ENCODE measurements at regions not wholly inside any gene's neighbourhood (a gene's known extent, or its start where the extent isn't known, plus 50 kb on each side); places are given as distances from the start of the nearest gene placed in this dataset.
"Not testable (repeated sequence)": the region's sequence is repeated elsewhere in the genome, so short reads cannot be mapped to it uniquely, and the experiment has no call there.

GRCh38 chr15:53033709-53034108 is 243.6 kb upstream of the ONECUT1 start:
- ATAC-seq (no peak), DNase-seq (no peak)

GRCh38 chr15:53031469-53031868 is 241.3 kb upstream of the ONECUT1 start:
- no peak for DNase-seq
- ATAC-seq: no peak

- DNase-seq: no peak
- ATAC-seq: no peak
Observed at GRCh38 chr15:53022788-53023187, 232.7 kb upstream of the ONECUT1 start.

GRCh38 chr15:53013329-53013728 is 223.2 kb upstream of the ONECUT1 start:
- DNase-seq: no peak

GRCh38 chr15:53011779-53012178 is 221.6 kb upstream of the ONECUT1 start:
- not testable (repeated sequence) for ATAC-seq

More at GRCh38 chr15:53013329-53013728, 223.2 kb upstream of the ONECUT1 start:
- ATAC-seq: no peak

GRCh38 chr15:53009093-53009492 is 219.0 kb upstream of the ONECUT1 start:
- no peak for DNase-seq

More at GRCh38 chr15:53011779-53012178, 221.6 kb upstream of the ONECUT1 start:
- not testable (repeated sequence) for DNase-seq

GRCh38 chr15:53000409-53000808 is 210.3 kb upstream of the ONECUT1 start:
- DNase-seq (no peak), ATAC-seq (no peak)

More at GRCh38 chr15:53009093-53009492, 219.0 kb upstream of the ONECUT1 start:
- no peak for ATAC-seq

- no peak for ATAC-seq
- DNase-seq: no peak
Observed at GRCh38 chr15:52997123-52997522, 207.0 kb upstream of the ONECUT1 start.

GRCh38 chr15:52994290-52994689 is 204.2 kb upstream of the ONECUT1 start:
- ATAC-seq: no peak

GRCh38 chr15:52984507-52984906 is 194.4 kb upstream of the ONECUT1 start:
- no peak for DNase-seq

More at GRCh38 chr15:52994290-52994689, 204.2 kb upstream of the ONECUT1 start:
- no peak for DNase-seq

GRCh38 chr15:52980446-52980845 is 190.3 kb upstream of the ONECUT1 start:
- no peak for ATAC-seq
- no peak for DNase-seq

More at GRCh38 chr15:52984507-52984906, 194.4 kb upstream of the ONECUT1 start:
- ATAC-seq: no peak

- ATAC-seq (no peak), DNase-seq (no peak)
Observed at GRCh38 chr15:52976516-52977075, 186.5 kb upstream of the ONECUT1 start.

GRCh38 chr15:52975941-52976449 is 185.9 kb upstream of the ONECUT1 start:
- ATAC-seq: no peak

GRCh38 chr15:52963865-52964264 is 173.7 kb upstream of the ONECUT1 start:
- DNase-seq (no peak), ATAC-seq (no peak)

More at GRCh38 chr15:52975941-52976449, 185.9 kb upstream of the ONECUT1 start:
- no peak for DNase-seq

GRCh38 chr15:52960283-52960682 is 170.1 kb upstream of the ONECUT1 start:
- ATAC-seq (no peak), DNase-seq (no peak)

- no peak for ATAC-seq
- DNase-seq: no peak
Observed at GRCh38 chr15:52943746-52944145, 153.6 kb upstream of the ONECUT1 start.

GRCh38 chr15:52936489-52936888 is 146.4 kb upstream of the ONECUT1 start:
- ATAC-seq: no peak
- no peak for DNase-seq

GRCh38 chr15:52925130-52925529 is 135.0 kb upstream of the ONECUT1 start:
- no peak for DNase-seq
- no peak for ATAC-seq

GRCh38 chr15:52924630-52925029 is 134.5 kb upstream of the ONECUT1 start:
- DNase-seq (no peak), ATAC-seq (no peak)

- no peak for DNase-seq
- no peak for ATAC-seq
Observed at GRCh38 chr15:52923626-52924025, 133.5 kb upstream of the ONECUT1 start.

GRCh38 chr15:52922871-52923270 is 132.7 kb upstream of the ONECUT1 start:
- no peak for DNase-seq
- ATAC-seq: no peak

- DNase-seq: no peak
- no peak for ATAC-seq
Observed at GRCh38 chr15:52912172-52912571, 122.0 kb upstream of the ONECUT1 start.

GRCh38 chr15:52893338-52893737 is 103.2 kb upstream of the ONECUT1 start:
- DNase-seq (no peak), ATAC-seq (no peak)

GRCh38 chr15:52879904-52880303 is 89.8 kb upstream of the ONECUT1 start:
- no peak for DNase-seq
- no peak for ATAC-seq
